Subcutaneous abdominal adipose tissue (tissue), 5 donors: ENCODE measurements at regions not wholly inside any gene's neighbourhood (a gene's known extent, or its start where the extent isn't known, plus 50 kb on each side); places are given as distances from the start of the nearest gene placed in this dataset.

Source experiments
- H3K27ac ChIP-seq: one replicate; pipeline ENCODE4 v1.7.0; 2013; ENCODE audit warnings: low read depth, mild to moderate bottlenecking, inconsistent platforms, low read length, moderate library complexity
- H3K27me3 ChIP-seq, 5 donors: one replicate each; pipeline ENCODE4 v1.7.0; 2013; ENCODE audit warnings: low read length in 5 of 5, inconsistent platforms in 1 of 5; ENCODE audit not compliant: control insufficient read depth in 5 of 5, insufficient read depth in 4 of 5
- H3K36me3 ChIP-seq, 5 donors: one replicate each; pipeline ENCODE4 v1.7.0; 2013; ENCODE audit warnings: low read length in 5 of 5; ENCODE audit not compliant: control insufficient read depth in 5 of 5, insufficient read depth in 5 of 5
- H3K4me1 ChIP-seq, 5 donors: one replicate each; pipeline ENCODE4 v1.7.0; 2013; ENCODE audit warnings: low read length in 5 of 5, mild to moderate bottlenecking in 3 of 5, moderate library complexity in 1 of 5; ENCODE audit not compliant: control insufficient read depth in 5 of 5, insufficient read depth in 5 of 5
- H3K4me3 ChIP-seq, 5 donors: one replicate each; pipeline ENCODE4 v1.7.0; 2013; ENCODE audit warnings: low read length in 5 of 5, low read depth in 1 of 5
- H3K9ac ChIP-seq, 5 donors: one replicate each; pipeline ENCODE4 v1.7.0; 2013; ENCODE audit warnings: low read length in 5 of 5, mild to moderate bottlenecking in 4 of 5, moderate library complexity in 3 of 5
- H3K9me3 ChIP-seq, 5 donors: one replicate each; pipeline ENCODE4 v1.7.0; 2013; ENCODE audit warnings: low read length in 5 of 5; ENCODE audit not compliant: control insufficient read depth in 5 of 5
- donor health status: healthy.
- donor health status: healthy.
- donor health status: healthy.
- donor health status: healthy.
- donor health status: healthy.

- no peak overlapping the region for H3K27ac ChIP-seq
- H3K36me3 ChIP-seq = no peaks in the 10 kb centered on the region
- H3K9ac ChIP-seq = no peak overlapping the region
- H3K4me1 ChIP-seq = peaks cover 0 to 43% (median 24%) of the 10 kb centered on the region in 5 donors
- H3K27me3 ChIP-seq = no peaks in the 10 kb centered on the region
- no peak overlapping the region for H3K4me3 ChIP-seq
- H3K9me3 ChIP-seq = no peaks in the 10 kb centered on the region
Observed at GRCh38 chr2:8478471-8478793, 203.4 kb upstream of the ID2 start.

GRCh38 chr2:8479298-8479697, 202.6 kb upstream of the ID2 start:
- H3K4me1 ChIP-seq = peaks cover 0 to 43% (median 24%) of the 10 kb centered on the region in 5 donors
- H3K27ac ChIP-seq = no peak overlapping the region
- no peak overlapping the region for H3K4me3 ChIP-seq
- no peaks in the 10 kb centered on the region for H3K9me3 ChIP-seq
- no peaks in the 10 kb centered on the region for H3K27me3 ChIP-seq
- no peaks in the 10 kb centered on the region for H3K36me3 ChIP-seq
- no peak overlapping the region for H3K9ac ChIP-seq

- H3K9ac ChIP-seq = no peak overlapping the region
- H3K27ac ChIP-seq = no peak overlapping the region
- H3K9me3 ChIP-seq = no peaks in the 10 kb centered on the region
- H3K27me3 ChIP-seq = no peaks in the 10 kb centered on the region
- H3K4me1 ChIP-seq = peaks cover 0 to 37% (median 23%) of the 10 kb centered on the region in 5 donors
- no peak overlapping the region for H3K4me3 ChIP-seq
- no peaks in the 10 kb centered on the region for H3K36me3 ChIP-seq
Observed at GRCh38 chr2:8480915-8481314, 200.9 kb upstream of the ID2 start.

GRCh38 chr2:8481463-8482009, 200.3 kb upstream of the ID2 start:
- Histone ChIP-seq H3K9me3 (no peaks in the 10 kb centered on the region), H3K9ac (no peak overlapping the region), H3K36me3 (no peaks in the 10 kb centered on the region), H3K4me1 (peaks cover 0 to 31% (median 17%) of the 10 kb centered on the region in 5 donors), H3K27me3 (no peaks in the 10 kb centered on the region), H3K4me3 (no peak overlapping the region), H3K27ac (no peak overlapping the region)

- no peaks in the 10 kb centered on the region for H3K9me3 ChIP-seq
- H3K9ac ChIP-seq = no peak overlapping the region
- peaks cover 0 to 27% (median 11%) of the 10 kb centered on the region in 5 donors for H3K4me1 ChIP-seq
- H3K27me3 ChIP-seq = no peaks in the 10 kb centered on the region
- no peak overlapping the region for H3K27ac ChIP-seq
- H3K4me3 ChIP-seq = no peak overlapping the region
- no peaks in the 10 kb centered on the region for H3K36me3 ChIP-seq
Observed at GRCh38 chr2:8482432-8482831, 199.4 kb upstream of the ID2 start.

- Histone ChIP-seq H3K4me1 (peaks cover 0 to 35% (median 27%) of the 10 kb centered on the region in 5 donors), H3K27me3 (no peaks in the 10 kb centered on the region), H3K9me3 (no peaks in the 10 kb centered on the region), H3K27ac (no peak overlapping the region), H3K36me3 (no peaks in the 10 kb centered on the region), H3K4me3 (no peak overlapping the region), H3K9ac (no peak overlapping the region)
Observed at GRCh38 chr2:8484502-8485283, 197.2 kb upstream of the ID2 start.

- Histone ChIP-seq H3K9ac (no peak overlapping the region), H3K9me3 (no peaks in the 10 kb centered on the region), H3K36me3 (no peaks in the 10 kb centered on the region), H3K4me1 (peaks cover 0 to 35% (median 27%) of the 10 kb centered on the region in 5 donors), H3K27ac (no peak overlapping the region), H3K27me3 (no peaks in the 10 kb centered on the region), H3K4me3 (no peak overlapping the region)
Observed at GRCh38 chr2:8485736-8486135, 196.1 kb upstream of the ID2 start.

- no peaks in the 10 kb centered on the region for H3K36me3 ChIP-seq
- H3K4me3 ChIP-seq = no peak overlapping the region
- H3K27me3 ChIP-seq = no peaks in the 10 kb centered on the region
- no peaks in the 10 kb centered on the region for H3K9me3 ChIP-seq
- peaks cover 0 to 32% (median 24%) of the 10 kb centered on the region in 5 donors for H3K4me1 ChIP-seq
- H3K27ac ChIP-seq = no peak overlapping the region
- no peak overlapping the region for H3K9ac ChIP-seq
Observed at GRCh38 chr2:8486141-8486540, 195.7 kb upstream of the ID2 start.

- Histone ChIP-seq H3K9ac (peak overlapping the region in 1 of 5 donors; percentile 12), H3K4me1 (peaks cover 0 to 40% (median 30%) of the 10 kb centered on the region in 5 donors), H3K4me3 (peak overlapping the region in 2 of 5 donors; percentile 15 to 46), H3K9me3 (no peaks in the 10 kb centered on the region), H3K27me3 (no peaks in the 10 kb centered on the region), H3K27ac (no peak overlapping the region), H3K36me3 (no peaks in the 10 kb centered on the region)
Observed at GRCh38 chr2:8487461-8487932, 194.4 kb upstream of the ID2 start.

GRCh38 chr2:8488001-8488738, 193.7 kb upstream of the ID2 start:
- Histone ChIP-seq H3K36me3 (no peaks in the 10 kb centered on the region), H3K27me3 (no peaks in the 10 kb centered on the region), H3K27ac (no peak overlapping the region), H3K9ac (no peak overlapping the region), H3K4me3 (peak overlapping the region in 2 of 5 donors; percentile 15 to 46), H3K4me1 (peaks cover 0 to 41% (median 30%) of the 10 kb centered on the region in 5 donors), H3K9me3 (no peaks in the 10 kb centered on the region)
